GM12875 (cell line): ENCODE measurements at regions not wholly inside any gene's neighbourhood (a gene's known extent, or its start where the extent isn't known, plus 50 kb on each side); places are given as distances from the start of the nearest gene placed in this dataset.

Experiments
- H3K4me3 ChIP-seq: one replicate; pipeline ENCODE4 v1.5.1; 2011; ENCODE audit warnings: low read depth, low read length, control low read depth
- CTCF ChIP-seq: IDR thresholded peaks from 2 replicates; pipeline ENCODE4 v1.5.1; 2011; ENCODE audit warnings: low read depth, mild to moderate bottlenecking, control low read depth, inconsistent platforms, low read length, moderate library complexity, borderline replicate concordance; ENCODE audit not compliant: insufficient read depth

GRCh38 chr12:4044101-4044500 is 170.9 kb upstream of the PARP11 start:
- no peak for TF ChIP-seq CTCF

GRCh38 chr12:4041187-4041885 is 168.1 kb upstream of the PARP11 start:
- no peak for TF ChIP-seq CTCF
- no peak overlapping the region for H3K4me3 ChIP-seq

More at GRCh38 chr12:4044101-4044500, 170.9 kb upstream of the PARP11 start:
- no peak overlapping the region for H3K4me3 ChIP-seq

- H3K4me3 ChIP-seq, result no peak overlapping the region
Observed at GRCh38 chr12:4039931-4040330, 166.7 kb upstream of the PARP11 start.

GRCh38 chr12:4037747-4038312 is 164.6 kb upstream of the PARP11 start:
- no peak overlapping the region for H3K4me3 ChIP-seq
- TF ChIP-seq CTCF, result no peak

More at GRCh38 chr12:4039931-4040330, 166.7 kb upstream of the PARP11 start:
- TF ChIP-seq CTCF, result no peak

GRCh38 chr12:4036671-4037271 is 163.6 kb upstream of the PARP11 start:
- H3K4me3 ChIP-seq, result no peak overlapping the region
- TF ChIP-seq CTCF, result no peak

GRCh38 chr12:4034921-4035320 is 161.7 kb upstream of the PARP11 start:
- H3K4me3 ChIP-seq, result no peak overlapping the region
- no peak for TF ChIP-seq CTCF
